K562 (cell line): ENCODE measurements at regions not wholly inside any gene's neighbourhood (a gene's known extent, or its start where the extent isn't known, plus 50 kb on each side); places are given as distances from the start of the nearest gene placed in this dataset.

ENCODE experiments used
- ATAC-seq: fragments of 200-7000 bp; cut with Tn5 transposase; 3 replicates; pipeline ENCODE4 v1.9.1; 2020; ENCODE audit warnings: moderate library complexity
- BruUV-seq: library from RNA; stranded (reverse); fragments of 400-500 nt; replicated peaks from 2 replicates; lab custom pipeline; 2021; lab: Mats Ljungman, UMichigan
- CTCF ChIA-PET: fragments of 300-600 bp; formaldehyde crosslinking; extraction: SDS; loops from one replicate; lab custom pipeline; 2021; ENCODE audit warnings: low intra/inter-chr PET ratio; lab: Yijun Ruan, JAX
- POLR2A ChIA-PET: fragments of 300-600, 350-650 bp; sonication (Branson Sonifier 250); formaldehyde crosslinking; extraction: SDS; loops from one replicate; lab custom pipeline; 2021; ENCODE audit warnings: antibody characterized with exemption, inconsistent platforms; lab: Yijun Ruan, JAX
- DNase-seq, 4 experiments: peaks; one replicate each; pipeline versions ENCODE4 v3.0.0 to v3.0.0-alpha.2; 2011 to 2018; ENCODE audit warnings: low spot score in 3 of 4, mixed read lengths in 3 of 4; ENCODE audit errors: extremely low read depth in 1 of 4
- FAIRE-seq: peaks from 2 replicates; lab custom pipeline; 2011; peaks lifted over from hg19 to GRCh38; lab: Jason Lieb, UNC
- H2AFZ ChIP-seq: 2 replicates; pipeline ENCODE4 v1.6.0; 2011; ENCODE audit warnings: low read depth, low read length, control low read depth, inconsistent platforms
- H3K27ac ChIP-seq: fragments of 200-600 bp; 3 replicates; pipeline ENCODE4 v1.8.0; 2011; ENCODE audit warnings: low read depth, mild to moderate bottlenecking, control low read depth, inconsistent platforms, low read length, moderate library complexity, mixed read lengths; ENCODE audit errors: extremely low read depth
- H3K27me3 ChIP-seq, 2 experiments: fragments of 300-600 bp in 1 of 2; 2 replicates in 1 of 2; 3 replicates in 1 of 2; pipeline versions ENCODE4 v1.6.0 to v1.8.0; 2011; ENCODE audit warnings: inconsistent platforms in 2 of 2, low read length in 2 of 2, mild to moderate bottlenecking in 1 of 2, mixed read lengths in 1 of 2, moderate library complexity in 1 of 2; ENCODE audit not compliant: control insufficient read depth in 2 of 2, insufficient read depth in 2 of 2
- H3K36me3 ChIP-seq: fragments of 300-600 bp; 3 replicates; pipeline ENCODE4 v1.8.0; 2011; ENCODE audit warnings: mild to moderate bottlenecking, low read length, inconsistent platforms; ENCODE audit not compliant: control insufficient read depth, insufficient read depth
- H3K4me1 ChIP-seq, 2 experiments: fragments of 200-600 bp in 1 of 2; replicated peaks in 1 of 2; 2 replicates in 1 of 2; 3 replicates in 1 of 2; pipeline versions ENCODE4 v1.5.1 to v1.8.0; 2011; ENCODE audit warnings: inconsistent platforms in 2 of 2, low read length in 2 of 2, mild to moderate bottlenecking in 1 of 2, mixed read lengths in 1 of 2, moderate library complexity in 1 of 2; ENCODE audit not compliant: control insufficient read depth in 2 of 2, insufficient read depth in 2 of 2
- H3K4me2 ChIP-seq: 2 replicates; pipeline ENCODE4 v1.6.1; 2011; ENCODE audit warnings: low read length, control low read depth, inconsistent platforms, mixed read lengths; ENCODE audit not compliant: insufficient read depth
- H3K4me3 ChIP-seq: fragments of 200-600 bp; sonication (generic), shearing (Covaris generic); 2 replicates; pipeline ENCODE4 v1.5.1; 2016; ENCODE audit warnings: control low read depth, inconsistent platforms
- H3K79me2 ChIP-seq: fragments of 200-600 bp; 3 replicates; pipeline ENCODE4 v1.8.0; 2011; ENCODE audit warnings: low read length, inconsistent platforms; ENCODE audit not compliant: control insufficient read depth, insufficient read depth
- H3K9ac ChIP-seq, 2 experiments: 2 replicates each; pipeline versions ENCODE4 v1.6.0 to v1.6.1; 2011; ENCODE audit warnings: low read depth in 2 of 2, low read length in 2 of 2, control low read depth in 1 of 2, inconsistent platforms in 1 of 2, mild to moderate bottlenecking in 1 of 2, mixed read lengths in 1 of 2; ENCODE audit not compliant: insufficient read depth in 1 of 2
- H3K9me1 ChIP-seq: one replicate; pipeline ENCODE4 v1.6.0; 2011; ENCODE audit warnings: inconsistent platforms, mild to moderate bottlenecking, low read length, moderate library complexity; ENCODE audit not compliant: control insufficient read depth, insufficient read depth
- H3K9me3 ChIP-seq: replicated peaks from 2 replicates; pipeline ENCODE4 v1.5.1; 2011; ENCODE audit warnings: low read depth, low read length, inconsistent platforms; ENCODE audit not compliant: control insufficient read depth, insufficient read depth
- H4K20me1 ChIP-seq: replicated peaks from 2 replicates; pipeline ENCODE4 v1.6.1; 2011; ENCODE audit warnings: low read length, inconsistent platforms, mixed read lengths; ENCODE audit not compliant: control insufficient read depth, insufficient read depth
- ASH1L ChIP-seq: fragments of 450-650 bp; IDR thresholded peaks from 2 replicates; pipeline ENCODE4 v1.6.1; 2018; ENCODE audit warnings: borderline replicate concordance, mild to moderate bottlenecking, low read depth; ENCODE audit not compliant: partially characterized antibody
- BCOR ChIP-seq: fragments of 450-650 bp; IDR thresholded peaks from 2 replicates; pipeline ENCODE4 v1.6.1; 2016
- CBX2 ChIP-seq: fragments of 200-600 bp; sonication (generic); IDR thresholded peaks from one replicate; pipeline ENCODE4 v1.6.1; 2012; ENCODE audit warnings: mild to moderate bottlenecking, low read length, inconsistent platforms; ENCODE audit not compliant: insufficient read depth, poor library complexity, severe bottlenecking
- CREBBP ChIP-seq: IDR thresholded peaks from one replicate; pipeline ENCODE4 v1.6.1; 2012; ENCODE audit warnings: low read depth, mild to moderate bottlenecking, control low read depth, inconsistent platforms, low read length
- ELF1 ChIP-seq: fragments of 200-800 bp; sonication (Bioruptor generic); IDR thresholded peaks from 2 replicates; pipeline ENCODE4 v1.6.1; 2016; ENCODE audit warnings: missing genetic modification characterization, missing compliant biosample characterization
- KHSRP ChIP-seq: fragments of 450-650 bp; IDR thresholded peaks from 2 replicates; pipeline ENCODE4 v1.6.1; 2017
- MCM2 ChIP-seq: fragments of 450-650 bp; IDR thresholded peaks from 2 replicates; pipeline ENCODE4 v1.6.1; 2017; ENCODE audit warnings: low read depth, mild to moderate bottlenecking
- NR2C1 ChIP-seq, 2 experiments: fragments of 450-650 bp; IDR thresholded peaks; 2 replicates each; pipeline ENCODE4 v1.6.1; 2017; ENCODE audit warnings: mild to moderate bottlenecking in 2 of 2, antibody characterized with exemption in 1 of 2, inconsistent platforms in 1 of 2, missing compliant biosample characterization in 1 of 2, missing genetic modification characterization in 1 of 2
- POLR3A ChIP-seq: IDR thresholded peaks from 2 replicates; pipeline ENCODE4 v1.6.1; 2011; ENCODE audit warnings: borderline replicate concordance, mild to moderate bottlenecking, moderate library complexity; ENCODE audit not compliant: insufficient read length, insufficient read depth; ENCODE audit errors: extremely low read depth
- SPI1 ChIP-seq: IDR thresholded peaks from 2 replicates; pipeline ENCODE4 v1.6.1; 2011; ENCODE audit warnings: low read depth, low read length, control low read depth, borderline replicate concordance
- TAL1 ChIP-seq: fragments of 450-650 bp; IDR thresholded peaks from 2 replicates; pipeline ENCODE4 v1.6.1; 2016; ENCODE audit warnings: mild to moderate bottlenecking
- ZNF583 ChIP-seq: fragments of 250-450 bp; sonication (Bioruptor Pico); IDR thresholded peaks from 2 replicates; pipeline ENCODE4 v1.4.0; 2020
- WGBS: fragments of 100-300 bp; shearing (Covaris generic); methylation state at CpG from one replicate; pipeline ENCODE4 v1.1.6; 2016; ENCODE audit warnings: low coverage, mixed read lengths; ENCODE audit not compliant: insufficient coverage; ENCODE audit errors: missing lambda C conversion rate; 5-methylcytosine and 5-hydroxymethylcytosine counted together
- in situ Hi-C: fragments of 300-500 bp; cut with MboI; formaldehyde crosslinking; loops from 4 replicates; pipeline ENCODE4 v1.15.0; 2018; ENCODE audit warnings: inconsistent platforms, mixed read lengths
- intact Hi-C: fragments of 100-400 bp; cut with micrococcal nuclease; formaldehyde crosslinking; loops from 2 replicates; pipeline ENCODE4 v1.14.2; 2022
- TF ChIP-seq, protein P1 (sequence below): sonication (generic); formaldehyde crosslinking; IDR thresholded peaks from 2 replicates; pipeline ENCODE4 v1.8.0; 2022; ENCODE audit warnings: mild to moderate bottlenecking, missing genetic modification reagents
- TF ChIP-seq, protein P2 (sequence below): fragments of 450-650 bp; IDR thresholded peaks from 2 replicates; pipeline ENCODE4 v1.6.1; 2016; ENCODE audit warnings: missing biosample characterization, missing genetic modification characterization

DNA sequence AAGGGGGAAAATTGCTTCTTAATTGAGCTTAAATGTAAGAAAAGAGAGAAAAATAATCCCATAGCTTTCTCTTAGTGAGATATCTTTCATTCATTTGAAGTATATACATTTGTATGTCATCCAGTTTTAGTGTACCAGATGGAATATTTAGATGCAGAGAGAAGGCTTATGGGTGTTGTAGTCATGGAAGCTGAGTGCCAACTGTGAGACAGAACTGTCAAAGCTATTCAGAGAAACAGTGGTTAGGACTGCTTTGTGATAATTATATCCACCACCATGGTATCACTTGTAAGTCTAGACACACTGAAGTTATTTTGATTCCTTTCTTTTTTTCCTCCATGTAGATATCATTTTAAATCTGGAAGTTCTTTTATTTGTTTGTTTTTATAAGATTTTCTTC lies 524.3 kb upstream of the EPHA7 start:
- DNase-seq, result no peak
- ATAC-seq, result no peak
- Histone ChIP-seq H3K27ac (no peak overlapping the region), H3K27me3 (no peaks in the 10 kb centered on the region), H3K9me1 (no peaks in the 10 kb centered on the region), H2AFZ (no peak overlapping the region), H3K9me3 (no peaks in the 10 kb centered on the region), H3K4me2 (no peak overlapping the region), H3K4me1 (no peaks in the 10 kb centered on the region), H3K79me2 (no peaks in the 10 kb centered on the region), H4K20me1 (no peaks in the 10 kb centered on the region), H3K36me3 (no peaks in the 10 kb centered on the region), H3K9ac (no peak overlapping the region), H3K4me3 (no peak overlapping the region)
- intact Hi-C loops, result no loop called here
- in situ Hi-C loops, result no loop called here
- TF ChIP-seq CREBBP (no peak), ZNF583 (no peak), NR2C1 (IDR thresholded peaks at IDR 0.05) (no peak), NR2C1 (tag; IDR thresholded peaks at IDR 0.05) (no peak), ELF1 (tag) (no peak)
- TF ChIP-seq, protein P1, sequence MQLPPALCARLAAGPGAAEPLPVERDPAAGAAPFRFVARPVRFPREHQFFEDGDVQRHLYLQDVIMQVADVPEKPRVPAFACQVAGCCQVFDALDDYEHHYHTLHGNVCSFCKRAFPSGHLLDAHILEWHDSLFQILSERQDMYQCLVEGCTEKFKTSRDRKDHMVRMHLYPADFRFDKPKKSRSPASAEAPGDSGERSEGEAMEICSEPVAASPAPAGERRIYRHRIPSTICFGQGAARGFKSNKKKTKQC, result no peak
- POLR2A ChIA-PET, result no interaction called here
- no peak for FAIRE-seq
- BruUV-seq, result no TSS peak
- CTCF ChIA-PET, result no interaction called here

DNA sequence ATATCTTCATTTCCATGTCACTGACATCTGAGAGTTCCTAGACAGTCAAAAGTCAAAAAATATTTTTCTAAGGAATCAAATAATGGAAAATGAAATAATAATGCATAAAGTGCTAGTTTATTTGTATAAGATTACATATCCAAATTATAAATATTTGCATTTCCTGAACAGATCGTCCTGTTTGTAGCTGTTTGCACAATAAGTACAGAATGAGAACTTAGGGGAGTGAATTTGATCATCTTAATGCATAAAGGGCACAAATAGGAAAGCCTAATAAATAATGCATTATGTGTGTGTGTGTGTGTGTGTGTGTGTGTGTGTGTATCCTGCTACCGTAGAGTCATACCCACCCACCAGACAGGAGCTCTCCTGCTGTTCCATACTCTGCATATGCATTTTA lies 521.0 kb upstream of the EPHA7 start:
- intact Hi-C loops, result no loop called here
- Histone ChIP-seq H2AFZ (no peak overlapping the region), H3K4me2 (no peak overlapping the region), H3K27me3 (no peaks in the 10 kb centered on the region), H3K36me3 (no peaks in the 10 kb centered on the region), H3K27ac (no peak overlapping the region), H3K9me1 (no peaks in the 10 kb centered on the region), H3K4me1 (no peaks in the 10 kb centered on the region), H3K9me3 (no peaks in the 10 kb centered on the region), H3K9ac (no peak overlapping the region), H3K4me3 (no peak overlapping the region), H3K79me2 (no peaks in the 10 kb centered on the region), H4K20me1 (no peaks in the 10 kb centered on the region)
- CTCF ChIA-PET, result no interaction called here
- no TSS peak for BruUV-seq
- FAIRE-seq (no peak), DNase-seq (no peak), ATAC-seq (no peak)
- in situ Hi-C loops, result no loop called here
- POLR2A ChIA-PET, result no interaction called here
- 0% methylated on average over 2 of the region's 2 CpGs for WGBS
- TF ChIP-seq SPI1, result no peak
- no peak for TF ChIP-seq KHSRP
- no peak for TF ChIP-seq ASH1L
- no peak for TF ChIP-seq BCOR
- no peak for TF ChIP-seq MCM2
- TF ChIP-seq POLR3A, result no peak
- TF ChIP-seq, protein P2, sequence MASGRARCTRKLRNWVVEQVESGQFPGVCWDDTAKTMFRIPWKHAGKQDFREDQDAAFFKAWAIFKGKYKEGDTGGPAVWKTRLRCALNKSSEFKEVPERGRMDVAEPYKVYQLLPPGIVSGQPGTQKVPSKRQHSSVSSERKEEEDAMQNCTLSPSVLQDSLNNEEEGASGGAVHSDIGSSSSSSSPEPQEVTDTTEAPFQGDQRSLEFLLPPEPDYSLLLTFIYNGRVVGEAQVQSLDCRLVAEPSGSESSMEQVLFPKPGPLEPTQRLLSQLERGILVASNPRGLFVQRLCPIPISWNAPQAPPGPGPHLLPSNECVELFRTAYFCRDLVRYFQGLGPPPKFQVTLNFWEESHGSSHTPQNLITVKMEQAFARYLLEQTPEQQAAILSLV, result no peak
- TF ChIP-seq TAL1, result no peak
- TF ChIP-seq CBX2, result no peak
